ENCODE measurements at regions not wholly inside any gene's neighbourhood (a gene's known extent, or its start where the extent isn't known, plus 50 kb on each side); places are given as distances from the start of the nearest gene placed in this dataset.

DNA sequence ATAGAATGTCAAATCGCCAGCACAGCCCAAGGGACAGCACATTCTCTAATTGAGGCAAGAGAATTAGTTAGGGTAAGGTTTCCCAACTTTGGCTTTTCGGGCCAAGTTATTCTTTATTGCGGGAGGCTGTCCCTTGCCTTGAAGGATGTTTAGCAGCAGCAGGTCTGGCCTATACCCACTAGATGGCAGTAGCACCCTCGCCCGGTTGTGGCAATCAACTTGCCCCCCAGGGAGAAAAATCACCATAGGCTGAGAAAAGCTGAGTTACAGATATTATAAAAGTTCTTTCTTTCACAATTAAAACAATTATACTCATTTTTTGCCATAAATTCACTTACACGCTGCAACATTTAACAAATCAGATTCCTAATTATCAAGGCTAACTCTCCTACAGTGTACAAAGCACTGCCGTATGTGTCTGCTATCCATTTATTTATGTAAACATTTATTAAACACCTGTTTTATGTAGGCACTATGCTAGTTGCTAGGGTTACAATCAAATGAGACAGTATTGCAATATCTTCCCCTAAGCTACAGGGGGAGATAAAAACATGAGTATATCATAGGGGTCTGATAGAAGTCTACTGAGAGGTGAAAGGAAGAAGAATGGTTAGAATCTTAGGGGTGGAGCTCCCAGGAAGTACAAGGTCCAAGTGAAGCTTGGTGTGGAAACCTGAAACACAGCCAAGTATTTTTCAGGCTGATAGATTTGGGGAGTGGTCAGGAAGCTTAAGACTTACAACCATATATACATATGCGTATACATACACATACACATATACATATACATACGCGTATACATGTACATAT lies 452.3 kb downstream of the RAB38 start:
- Histone ChIP-seq H2AFZ (ENCODE audit: low read length) (no peak overlapping the region), H3K27me3 (ENCODE audit: control insufficient read depth, insufficient read depth, low read length) (no peaks in the 10 kb centered on the region), H3K79me2 (ENCODE audit: control insufficient read depth, insufficient read depth, low read length) (no peaks in the 10 kb centered on the region), H3K9me3 (ENCODE audit: control insufficient read depth, insufficient read depth, low read depth, low read length) (no peaks in the 10 kb centered on the region), H4K20me1 (ENCODE audit: control insufficient read depth, extremely low read depth, insufficient read depth, low read length) (no peaks in the 10 kb centered on the region), H3K4me1 (ENCODE audit: control insufficient read depth, extremely low read depth, insufficient read depth, low read length) (no peaks in the 10 kb centered on the region), H3K9ac (ENCODE audit: insufficient read depth, low read length) (no peak overlapping the region), H3K4me2 (ENCODE audit: extremely low read depth, insufficient read depth, low read length) (no peak overlapping the region), H3K36me3 (ENCODE audit: control insufficient read depth, insufficient read depth, low read length) (no peaks in the 10 kb centered on the region), H3K27ac (ENCODE audit: insufficient read depth, low read length) (no peak overlapping the region), H3K4me3 (replicated peaks in 1 of 4; ENCODE audit: control extremely low read depth in 1 of 4, insufficient read depth in 1 of 4, low read depth in 3 of 4, low read length in 4 of 4) (no peak overlapping the region)
- DNase-seq (ENCODE audit: low read depth in 2 of 2): peak; percentile 10 to 13
- TF ChIP-seq EZH2 (IDR thresholded peaks at IDR 0.05; ENCODE audit: low read length, missing control alignments): no peak
- peak; percentile 55 to 66 for TF ChIP-seq CTCF (conservative IDR thresholded peaks at IDR 0.05 in 1 of 2, IDR thresholded peaks at IDR 0.05 in 1 of 2; ENCODE audit: low read depth in 1 of 2, low read length in 2 of 2)

DNA sequence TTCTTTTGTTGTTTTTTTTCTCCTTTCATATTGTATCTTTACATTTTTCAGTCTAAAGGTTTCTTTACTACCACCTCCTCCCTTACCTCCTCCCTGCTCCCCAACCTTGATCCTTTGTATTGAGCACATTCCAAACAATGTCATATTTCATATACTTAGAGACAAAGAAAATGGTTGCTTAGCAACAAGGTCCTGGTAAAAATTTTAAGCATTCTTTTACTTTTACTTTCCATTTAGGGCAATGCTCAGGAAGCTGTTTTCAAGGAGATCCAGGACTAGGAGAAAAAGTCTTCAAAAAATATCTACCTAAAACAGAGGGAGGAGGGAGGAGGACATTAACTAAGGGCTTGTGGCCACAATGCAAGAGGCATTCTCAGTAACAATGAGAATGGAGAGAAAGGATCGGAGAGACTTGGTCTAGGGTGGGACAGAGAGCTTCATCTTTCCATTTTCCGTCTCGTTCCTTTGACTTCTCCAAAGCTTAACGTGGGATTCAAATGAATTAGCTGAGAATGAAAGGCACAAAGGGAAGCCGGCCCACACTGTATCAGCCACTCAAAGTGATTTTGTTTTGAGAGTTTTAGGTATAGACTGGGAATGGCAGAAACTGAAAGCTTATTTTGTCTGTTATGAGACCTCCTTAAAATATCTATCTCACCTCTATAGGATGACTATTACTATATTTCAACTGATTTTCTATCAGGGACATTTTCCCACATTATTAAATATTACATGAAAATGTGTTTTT lies 455.7 kb downstream of the RAB38 start:
- Histone ChIP-seq H3K4me2 (ENCODE audit: extremely low read depth, insufficient read depth, low read length) (peak overlapping the region; percentile 51), H3K36me3 (ENCODE audit: control insufficient read depth, insufficient read depth, low read length) (no peaks in the 10 kb centered on the region), H2AFZ (ENCODE audit: low read length) (peak overlapping the region; percentile 73), H3K27ac (ENCODE audit: insufficient read depth, low read length) (no peak overlapping the region), H3K4me1 (ENCODE audit: control insufficient read depth, extremely low read depth, insufficient read depth, low read length) (no peaks in the 10 kb centered on the region), H3K4me3 (replicated peaks in 1 of 4; ENCODE audit: control extremely low read depth in 1 of 4, insufficient read depth in 1 of 4, low read depth in 3 of 4, low read length in 4 of 4) (peak overlapping the region in 2 of 4 experiments; percentile 4 to 29), H3K9ac (ENCODE audit: insufficient read depth, low read length) (no peak overlapping the region), H3K27me3 (ENCODE audit: control insufficient read depth, insufficient read depth, low read length) (no peaks in the 10 kb centered on the region), H4K20me1 (ENCODE audit: control insufficient read depth, extremely low read depth, insufficient read depth, low read length) (no peaks in the 10 kb centered on the region), H3K79me2 (ENCODE audit: control insufficient read depth, insufficient read depth, low read length) (no peaks in the 10 kb centered on the region), H3K9me3 (ENCODE audit: control insufficient read depth, insufficient read depth, low read depth, low read length) (no peaks in the 10 kb centered on the region)
- TF ChIP-seq CTCF (conservative IDR thresholded peaks at IDR 0.05 in 1 of 2, IDR thresholded peaks at IDR 0.05 in 1 of 2; ENCODE audit: low read depth in 1 of 2, low read length in 2 of 2) (no peak), EZH2 (IDR thresholded peaks at IDR 0.05; ENCODE audit: low read length, missing control alignments) (no peak)
- DNase-seq (ENCODE audit: low read depth in 2 of 2): peak in 1 of 2 donors; percentile 41

GRCh38 chr11:87712802-87713202 lies 462.4 kb downstream of the RAB38 start:
- DNase-seq (ENCODE audit: low read depth in 2 of 2): no peak
- H2AFZ ChIP-seq (ENCODE audit: low read length): no peak overlapping the region
- no peaks in the 10 kb centered on the region for H4K20me1 ChIP-seq (ENCODE audit: control insufficient read depth, extremely low read depth, insufficient read depth, low read length)
- H3K36me3 ChIP-seq (ENCODE audit: control insufficient read depth, insufficient read depth, low read length): no peaks in the 10 kb centered on the region
- no peaks in the 10 kb centered on the region for H3K9me3 ChIP-seq (ENCODE audit: control insufficient read depth, insufficient read depth, low read depth, low read length)
- no peak overlapping the region for H3K9ac ChIP-seq (ENCODE audit: insufficient read depth, low read length)
- H3K27ac ChIP-seq (ENCODE audit: insufficient read depth, low read length): no peak overlapping the region
- H3K27me3 ChIP-seq (ENCODE audit: control insufficient read depth, insufficient read depth, low read length): no peaks in the 10 kb centered on the region
- TF ChIP-seq CTCF (conservative IDR thresholded peaks at IDR 0.05 in 1 of 2, IDR thresholded peaks at IDR 0.05 in 1 of 2; ENCODE audit: low read depth in 1 of 2, low read length in 2 of 2) (no peak), EZH2 (IDR thresholded peaks at IDR 0.05; ENCODE audit: low read length, missing control alignments) (no peak)
- no peak overlapping the region for H3K4me2 ChIP-seq (ENCODE audit: extremely low read depth, insufficient read depth, low read length)
- H3K79me2 ChIP-seq (ENCODE audit: control insufficient read depth, insufficient read depth, low read length): no peaks in the 10 kb centered on the region
- H3K4me1 ChIP-seq (ENCODE audit: control insufficient read depth, extremely low read depth, insufficient read depth, low read length): no peaks in the 10 kb centered on the region
- no peak overlapping the region for H3K4me3 ChIP-seq (replicated peaks in 1 of 4; ENCODE audit: control extremely low read depth in 1 of 4, insufficient read depth in 1 of 4, low read depth in 3 of 4, low read length in 4 of 4)
